GM19238 (cell line): ENCODE measurements at regions not wholly inside any gene's neighbourhood (a gene's known extent, or its start where the extent isn't known, plus 50 kb on each side); places are given as distances from the start of the nearest gene placed in this dataset.
"Not testable (repeated sequence)": the region's sequence is repeated elsewhere in the genome, so short reads cannot be mapped to it uniquely, and the experiment has no call there.

ENCODE experiments used
- DNase-seq: peaks from one replicate; pipeline ENCODE4 v3.0.0; 2011; ENCODE audit warnings: low spot score; ENCODE audit not compliant: insufficient read length

- DNase-seq: no peak
These were observed 796.4 kb downstream of the AACS start for GRCh38 chr12:125861299-125862281.

- not testable (repeated sequence) for DNase-seq
These were observed 800.0 kb downstream of the AACS start for GRCh38 chr12:125865236-125865635.

GRCh38 chr12:125871811-125872594, 806.8 kb downstream of the AACS start:
- no peak for DNase-seq

- no peak for DNase-seq
These were observed 807.8 kb downstream of the AACS start for GRCh38 chr12:125873016-125873415.

GRCh38 chr12:125878483-125878882, 813.2 kb downstream of the AACS start:
- DNase-seq: no peak

- no peak for DNase-seq
These were observed 816.9 kb downstream of the AACS start for GRCh38 chr12:125882141-125882540.

GRCh38 chr12:125888921-125889320, 823.7 kb downstream of the AACS start:
- DNase-seq: no peak

GRCh38 chr12:125889742-125890141, 824.5 kb downstream of the AACS start:
- DNase-seq: no peak

GRCh38 chr12:125890366-125890905, 825.2 kb downstream of the AACS start:
- DNase-seq: no peak

GRCh38 chr12:125890971-125891370, 825.7 kb downstream of the AACS start:
- DNase-seq: no peak

- no peak for DNase-seq
These were observed 827.0 kb downstream of the AACS start for GRCh38 chr12:125892276-125892675.

- no peak for DNase-seq
These were observed 837.8 kb downstream of the AACS start for GRCh38 chr12:125902991-125903390.

- DNase-seq: no peak
These were observed 842.1 kb downstream of the AACS start for GRCh38 chr12:125907351-125907750.

GRCh38 chr12:125919856-125920470, 854.7 kb downstream of the AACS start:
- no peak for DNase-seq

GRCh38 chr12:125922330-125922729, 857.1 kb downstream of the AACS start:
- DNase-seq: no peak

- no peak for DNase-seq
These were observed 871.3 kb downstream of the AACS start for GRCh38 chr12:125936502-125936901.

GRCh38 chr12:125944446-125944845, 879.2 kb downstream of the AACS start:
- no peak for DNase-seq

GRCh38 chr12:125949471-125949870, 884.2 kb downstream of the AACS start:
- no peak for DNase-seq

- no peak for DNase-seq
These were observed 889.1 kb downstream of the AACS start for GRCh38 chr12:125954362-125954761.

GRCh38 chr12:125956186-125956585, 891.0 kb downstream of the AACS start:
- no peak for DNase-seq

GRCh38 chr12:125966641-125967040, 901.4 kb downstream of the AACS start:
- no peak for DNase-seq

GRCh38 chr12:125968413-125968812, 903.2 kb downstream of the AACS start:
- no peak for DNase-seq
